Thyroid gland (tissue), 4 donors: ENCODE measurements at regions not wholly inside any gene's neighbourhood (a gene's known extent, or its start where the extent isn't known, plus 50 kb on each side); places are given as distances from the start of the nearest gene placed in this dataset.
"Not testable (repeated sequence)": the region's sequence is repeated elsewhere in the genome, so short reads cannot be mapped to it uniquely, and the experiment has no call there.

ENCODE experiments used
- DNase-seq, 2 donors: peaks; one replicate each; pipeline ENCODE4 v3.0.0-alpha.2; 2019
- H3K27ac ChIP-seq, 3 donors: fragments of 200-600 bp; sonication (generic); 1 replicate in 2 of 3; 2 replicates in 1 of 3; pipeline ENCODE4 v1.5.1; 2016 to 2019; ENCODE audit warnings: mild to moderate bottlenecking in 1 of 3, moderate library complexity in 1 of 3
- H3K27me3 ChIP-seq: fragments of 200-600 bp; sonication (generic); one replicate; pipeline ENCODE4 v1.5.1; 2019
- H3K36me3 ChIP-seq, 2 donors: fragments of 200-600 bp; sonication (generic); one replicate each; pipeline ENCODE4 v1.5.1; 2016 to 2019
- H3K4me1 ChIP-seq, 2 donors: fragments of 200-600 bp; sonication (generic); one replicate each; pipeline ENCODE4 v1.5.1; 2017 to 2019
- H3K4me3 ChIP-seq, 3 donors: fragments of 200-600 bp; sonication (generic); replicated peaks in 1 of 3; 1 replicate in 2 of 3; 2 replicates in 1 of 3; pipeline ENCODE4 v1.5.1; 2016; ENCODE audit warnings: mild to moderate bottlenecking in 1 of 3
- H3K9me3 ChIP-seq: fragments of 200-600 bp; sonication (generic); one replicate; pipeline ENCODE4 v1.5.1; 2017
- CTCF ChIP-seq, 6 experiments: fragments of 200-600 bp in 3 of 6; fragments of 450-650 bp in 3 of 6; sonication (generic) in 3 of 6; IDR thresholded peaks; one replicate each; pipeline ENCODE4 v1.5.1; 2016 to 2019; ENCODE audit warnings: antibody characterized with exemption in 6 of 6, mild to moderate bottlenecking in 2 of 6, inconsistent platforms in 1 of 6, moderate library complexity in 1 of 6
- POLR2A ChIP-seq, 2 donors: fragments of 450-650 bp; IDR thresholded peaks; one replicate each; pipeline ENCODE4 v1.6.1; 2017; ENCODE audit warnings: antibody characterized with exemption in 2 of 2, mild to moderate bottlenecking in 2 of 2, moderate library complexity in 1 of 2
- WGBS, 2 donors: methylation state at CpG; one replicate each; pipeline ENCODE4 v1.1.5; 2017; 5-methylcytosine and 5-hydroxymethylcytosine counted together
- intact Hi-C: fragments of 100-400 bp; cut with DNase I; formaldehyde crosslinking; loops from one replicate; pipeline ENCODE4 v1.15.1; 2023

- H3K36me3 ChIP-seq, result no peaks in the 10 kb centered on the region
- H3K27me3 ChIP-seq, result no peaks in the 10 kb centered on the region
- intact Hi-C loops, result no loop called here
- H3K4me1 ChIP-seq, result no peaks in the 10 kb centered on the region
- WGBS, 2 donors, result 88 to 93% methylated on average over 2 of the region's 2 CpGs
- no peak overlapping the region for H3K27ac ChIP-seq
- TF ChIP-seq CTCF (IDR thresholded peaks at IDR 0.05) (no peak), POLR2A (IDR thresholded peaks at IDR 0.05) (no peak)
- H3K4me3 ChIP-seq, result no peak overlapping the region
- H3K9me3 ChIP-seq, result no peaks in the 10 kb centered on the region
- no peak for DNase-seq
These were observed 306.5 kb upstream of the HS3ST5 start for GRCh38 chr6:114649298-114649697.

- Histone ChIP-seq H3K4me3 (no peak overlapping the region), H3K27ac (no peak overlapping the region), H3K27me3 (no peaks in the 10 kb centered on the region), H3K4me1 (no peaks in the 10 kb centered on the region), H3K36me3 (no peaks in the 10 kb centered on the region), H3K9me3 (no peaks in the 10 kb centered on the region)
- 82 to 87% methylated on average over 2 of the region's 2 CpGs for WGBS, 2 donors
- intact Hi-C loops, result no loop called here
- DNase-seq, result no peak
- TF ChIP-seq CTCF (IDR thresholded peaks at IDR 0.05), result no peak
These were observed 306.0 kb upstream of the HS3ST5 start for GRCh38 chr6:114648847-114649246.

GRCh38 chr6:114638341-114638740 is 295.5 kb upstream of the HS3ST5 start:
- Histone ChIP-seq H3K4me3 (no peak overlapping the region), H3K36me3 (no peaks in the 10 kb centered on the region), H3K27me3 (no peaks in the 10 kb centered on the region), H3K9me3 (no peaks in the 10 kb centered on the region), H3K27ac (no peak overlapping the region), H3K4me1 (no peaks in the 10 kb centered on the region)
- intact Hi-C loops, result no loop called here
- no peak for DNase-seq
- TF ChIP-seq POLR2A (IDR thresholded peaks at IDR 0.05), result no peak
- TF ChIP-seq CTCF (IDR thresholded peaks at IDR 0.05), result no peak
- WGBS, 2 donors, result 45 to 54% methylated on average over 4 of the region's 4 CpGs

GRCh38 chr6:114634016-114634415 is 291.2 kb upstream of the HS3ST5 start:
- H3K27me3 ChIP-seq, result no peaks in the 10 kb centered on the region
- intact Hi-C loops, result no loop called here
- TF ChIP-seq POLR2A (IDR thresholded peaks at IDR 0.05), result no peak
- H3K36me3 ChIP-seq, result no peaks in the 10 kb centered on the region
- DNase-seq, result no peak
- H3K9me3 ChIP-seq, result no peaks in the 10 kb centered on the region
- H3K27ac ChIP-seq, result no peak overlapping the region
- H3K4me3 ChIP-seq, result no peak overlapping the region
- no peaks in the 10 kb centered on the region for H3K4me1 ChIP-seq

GRCh38 chr6:114626226-114626625 is 283.4 kb upstream of the HS3ST5 start:
- H3K36me3 ChIP-seq, intact Hi-C loops, H3K4me1 ChIP-seq, H3K27ac ChIP-seq, H3K27me3 ChIP-seq, DNase-seq, H3K4me3 ChIP-seq, H3K9me3 ChIP-seq: not testable (repeated sequence)
- WGBS, 2 donors, result 95 to 100% methylated on average over 1 of the region's 1 CpG

- DNase-seq, result no peak
- no peaks in the 10 kb centered on the region for H3K4me1 ChIP-seq
- H3K36me3 ChIP-seq, result no peaks in the 10 kb centered on the region
- WGBS, 2 donors, result 83 to 94% methylated on average over 2 of the region's 2 CpGs
- no peaks in the 10 kb centered on the region for H3K9me3 ChIP-seq
- intact Hi-C loops, result no loop called here
- H3K4me3 ChIP-seq, result no peak overlapping the region
- TF ChIP-seq POLR2A (IDR thresholded peaks at IDR 0.05) (no peak), CTCF (IDR thresholded peaks at IDR 0.05) (no peak)
- H3K27ac ChIP-seq, result no peak overlapping the region
- no peaks in the 10 kb centered on the region for H3K27me3 ChIP-seq
These were observed 276.9 kb upstream of the HS3ST5 start for GRCh38 chr6:114619621-114620200.
